Transverse colon (tissue), 4 donors: ENCODE measurements at regions not wholly inside any gene's neighbourhood (a gene's known extent, or its start where the extent isn't known, plus 50 kb on each side); places are given as distances from the start of the nearest gene placed in this dataset.
"Not testable (repeated sequence)": the region's sequence is repeated elsewhere in the genome, so short reads cannot be mapped to it uniquely, and the experiment has no call there.

Experiments used
- DNase-seq: peaks from one replicate; pipeline ENCODE4 v3.0.0-alpha.2; 2019
- H3K27ac ChIP-seq, 4 donors: fragments of 200-600 bp; sonication (generic); 2 replicates each; pipeline ENCODE4 v1.5.1; 2016 to 2018; ENCODE audit warnings: inconsistent platforms in 4 of 4
- H3K27me3 ChIP-seq: fragments of 200-600 bp; sonication (generic); 2 replicates; pipeline ENCODE4 v1.5.1; 2017; ENCODE audit warnings: inconsistent platforms
- H3K36me3 ChIP-seq, 4 donors: fragments of 200-600 bp; sonication (generic); 2 replicates each; pipeline ENCODE4 v1.5.1; 2017 to 2019; ENCODE audit warnings: inconsistent platforms in 4 of 4
- H3K4me1 ChIP-seq, 4 donors: fragments of 200-600 bp; sonication (generic); 2 replicates each; pipeline ENCODE4 v1.5.1; 2017 to 2020; ENCODE audit warnings: inconsistent platforms in 4 of 4
- H3K4me3 ChIP-seq, 4 donors: fragments of 200-600 bp; sonication (generic); 1 replicate in 1 of 4; 2 replicates in 3 of 4; pipeline versions ENCODE4 v1.5.1 to v1.6.1; 2017 to 2019; ENCODE audit warnings: inconsistent platforms in 4 of 4
- H3K9me3 ChIP-seq, 2 donors: fragments of 200-600 bp; sonication (generic); 2 replicates each; pipeline ENCODE4 v1.5.1; 2017 to 2019; ENCODE audit warnings: inconsistent platforms in 2 of 2
- EP300 ChIP-seq: sonication (generic); formaldehyde crosslinking; IDR thresholded peaks from one replicate; pipeline ENCODE4 v1.6.1; 2017; ENCODE audit warnings: antibody characterized with exemption, low read depth
- POLR2A ChIP-seq: fragments of 450-650 bp; IDR thresholded peaks from one replicate; pipeline ENCODE4 v1.6.1; 2016; ENCODE audit warnings: antibody characterized with exemption, mild to moderate bottlenecking, moderate library complexity
- POLR2AphosphoS5 ChIP-seq, 3 donors: sonication (generic); formaldehyde crosslinking; IDR thresholded peaks; one replicate each; pipeline ENCODE4 v1.6.1; 2016; ENCODE audit warnings: antibody characterized with exemption in 3 of 3
- WGBS, 2 donors: methylation state at CpG; one replicate each; pipeline ENCODE4 v1.1.5; 2018; ENCODE audit warnings: low coverage in 1 of 2; 5-methylcytosine and 5-hydroxymethylcytosine counted together
- in situ Hi-C, 4 donors: fragments of 200-750 bp; cut with MboI; loops; one replicate each; pipeline versions ENCODE4 v1.15.0 to v1.15.1; 2017; ENCODE audit warnings: low sequenced_read_pairs in 3 of 4, low pct_ligation_motif_present in 1 of 4, low pct_unique_long_range_greater_than_20kb in 1 of 4
- intact Hi-C: fragments of 100-400 bp; cut with DNase I; formaldehyde crosslinking; loops from one replicate; pipeline ENCODE4 v1.15.1; 2023; ENCODE audit warnings: low total_unique reads
- TF ChIP-seq, protein P1 (sequence below), 5 experiments: fragments of 200-600 bp in 3 of 5; fragments of 450-650 bp in 2 of 5; sonication (generic) in 3 of 5; IDR thresholded peaks; 1 replicate in 2 of 5; 2 replicates in 3 of 5; pipeline ENCODE4 v1.5.1; 2016 to 2017; ENCODE audit warnings: antibody characterized with exemption in 5 of 5, inconsistent platforms in 3 of 5, mild to moderate bottlenecking in 2 of 5, moderate library complexity in 1 of 5

DNA sequence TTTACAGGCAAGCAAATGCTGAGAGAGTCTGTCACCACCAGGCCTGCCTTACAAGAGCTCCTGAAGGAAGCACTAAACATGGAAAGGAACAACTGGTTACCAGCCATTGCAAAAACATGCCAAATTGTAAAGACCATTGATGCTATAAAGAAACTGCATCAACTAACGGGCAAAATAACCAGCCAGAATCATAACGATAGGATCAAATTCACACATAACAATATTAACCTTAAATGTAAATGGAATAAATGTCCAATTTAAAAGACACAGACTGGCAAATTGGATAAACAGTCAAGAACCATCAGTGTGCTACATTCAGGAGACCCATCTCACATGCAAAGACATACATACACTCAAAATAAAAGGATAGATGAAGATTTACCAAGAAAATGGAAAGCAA, 170.7 kb downstream of the CRPPA start:
- in situ Hi-C loops, H3K4me3 ChIP-seq, H3K4me1 ChIP-seq, DNase-seq, intact Hi-C loops, H3K9me3 ChIP-seq, H3K27me3 ChIP-seq, H3K36me3 ChIP-seq, H3K27ac ChIP-seq: not testable (repeated sequence)
- WGBS, 2 donors, result 85 to 89% methylated on average over 2 of the region's 2 CpGs

DNA sequence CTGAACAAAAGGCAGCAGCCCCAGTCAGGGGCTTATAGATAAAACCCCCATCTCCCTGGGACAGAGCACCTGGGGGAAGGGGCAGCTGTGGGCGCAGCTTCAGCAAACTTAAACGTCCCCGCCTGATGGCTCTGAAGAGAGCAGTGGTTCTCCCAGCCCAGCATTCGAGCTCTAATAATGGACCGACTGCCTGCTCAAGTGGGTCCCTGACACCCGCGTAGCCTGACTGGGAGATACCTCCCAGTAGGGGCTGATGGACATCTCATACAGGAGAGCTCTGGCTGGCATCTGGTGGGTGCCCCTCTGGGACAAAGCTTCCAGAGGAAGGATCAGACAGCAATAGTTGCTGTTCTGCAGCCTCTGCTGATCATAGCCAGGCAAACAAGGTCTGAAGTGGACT, 172.1 kb downstream of the CRPPA start:
- H3K36me3 ChIP-seq, DNase-seq, intact Hi-C loops, H3K4me1 ChIP-seq, in situ Hi-C loops, H3K27me3 ChIP-seq, H3K4me3 ChIP-seq, H3K9me3 ChIP-seq, H3K27ac ChIP-seq: not testable (repeated sequence)
- 97% methylated on average over 7 of the region's 7 CpGs; no CpG with 5 or more reads in 1 of the 2 donors for WGBS, 2 donors

DNA sequence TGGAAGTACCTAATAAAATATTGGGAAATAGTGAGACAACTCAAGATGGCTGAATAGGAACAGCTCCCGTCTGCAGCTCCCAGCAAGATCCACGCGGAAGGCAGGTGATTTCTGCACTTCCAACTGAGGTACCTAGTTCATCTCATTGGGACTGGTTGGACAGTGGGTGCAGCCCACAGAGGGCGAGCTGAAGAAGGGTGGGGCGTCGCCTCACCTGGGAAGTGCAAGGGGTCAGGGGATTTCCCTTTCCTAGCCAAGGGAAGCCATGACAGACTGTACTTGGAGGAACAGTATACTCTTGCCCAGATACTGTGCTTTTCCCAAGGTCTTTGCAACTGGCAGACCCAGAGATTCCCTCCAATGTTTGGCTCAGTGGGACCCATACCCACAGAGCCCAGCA, 172.8 kb downstream of the CRPPA start:
- WGBS, 2 donors, result 97 to 100% methylated on average over 5 to 6 of the region's 6 CpGs
- H3K36me3 ChIP-seq, H3K27ac ChIP-seq, in situ Hi-C loops, DNase-seq, H3K9me3 ChIP-seq, H3K27me3 ChIP-seq, H3K4me1 ChIP-seq, H3K4me3 ChIP-seq, intact Hi-C loops: not testable (repeated sequence)

DNA sequence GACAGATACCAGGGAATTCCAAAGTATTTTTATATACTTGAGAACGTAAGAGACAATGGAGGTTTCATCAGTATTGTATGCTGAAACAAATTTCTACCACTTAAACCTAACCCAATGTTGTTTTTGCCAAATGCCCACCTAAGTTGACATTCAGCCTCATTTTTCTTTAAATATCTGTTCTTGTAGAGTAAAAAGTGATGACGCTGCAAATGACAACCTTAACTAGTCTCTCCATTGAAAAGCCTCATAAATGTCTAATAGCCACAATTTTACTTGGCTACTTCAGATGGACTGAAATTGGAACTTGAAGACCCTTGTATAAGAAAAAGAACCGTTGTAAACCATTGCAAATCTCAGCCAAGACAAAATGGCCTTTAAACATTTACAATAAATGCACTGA, 176.9 kb downstream of the CRPPA start:
- Histone ChIP-seq H3K9me3 (no peaks in the 10 kb centered on the region), H3K36me3 (no peaks in the 10 kb centered on the region), H3K27me3 (no peaks in the 10 kb centered on the region), H3K4me1 (no peaks in the 10 kb centered on the region), H3K27ac (no peak overlapping the region), H3K4me3 (no peak overlapping the region)
- intact Hi-C loops (no loop called here), in situ Hi-C loops (no loop called here)
- no peak for DNase-seq
- WGBS, 2 donors, result 83 to 86% methylated on average over 3 of the region's 3 CpGs
- TF ChIP-seq POLR2A, result no peak
- TF ChIP-seq, protein P1, sequence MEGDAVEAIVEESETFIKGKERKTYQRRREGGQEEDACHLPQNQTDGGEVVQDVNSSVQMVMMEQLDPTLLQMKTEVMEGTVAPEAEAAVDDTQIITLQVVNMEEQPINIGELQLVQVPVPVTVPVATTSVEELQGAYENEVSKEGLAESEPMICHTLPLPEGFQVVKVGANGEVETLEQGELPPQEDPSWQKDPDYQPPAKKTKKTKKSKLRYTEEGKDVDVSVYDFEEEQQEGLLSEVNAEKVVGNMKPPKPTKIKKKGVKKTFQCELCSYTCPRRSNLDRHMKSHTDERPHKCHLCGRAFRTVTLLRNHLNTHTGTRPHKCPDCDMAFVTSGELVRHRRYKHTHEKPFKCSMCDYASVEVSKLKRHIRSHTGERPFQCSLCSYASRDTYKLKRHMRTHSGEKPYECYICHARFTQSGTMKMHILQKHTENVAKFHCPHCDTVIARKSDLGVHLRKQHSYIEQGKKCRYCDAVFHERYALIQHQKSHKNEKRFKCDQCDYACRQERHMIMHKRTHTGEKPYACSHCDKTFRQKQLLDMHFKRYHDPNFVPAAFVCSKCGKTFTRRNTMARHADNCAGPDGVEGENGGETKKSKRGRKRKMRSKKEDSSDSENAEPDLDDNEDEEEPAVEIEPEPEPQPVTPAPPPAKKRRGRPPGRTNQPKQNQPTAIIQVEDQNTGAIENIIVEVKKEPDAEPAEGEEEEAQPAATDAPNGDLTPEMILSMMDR (IDR thresholded peaks at IDR 0.05), result no peak
- TF ChIP-seq EP300, result no peak
- TF ChIP-seq POLR2AphosphoS5 (IDR thresholded peaks at IDR 0.05), result no peak

DNA sequence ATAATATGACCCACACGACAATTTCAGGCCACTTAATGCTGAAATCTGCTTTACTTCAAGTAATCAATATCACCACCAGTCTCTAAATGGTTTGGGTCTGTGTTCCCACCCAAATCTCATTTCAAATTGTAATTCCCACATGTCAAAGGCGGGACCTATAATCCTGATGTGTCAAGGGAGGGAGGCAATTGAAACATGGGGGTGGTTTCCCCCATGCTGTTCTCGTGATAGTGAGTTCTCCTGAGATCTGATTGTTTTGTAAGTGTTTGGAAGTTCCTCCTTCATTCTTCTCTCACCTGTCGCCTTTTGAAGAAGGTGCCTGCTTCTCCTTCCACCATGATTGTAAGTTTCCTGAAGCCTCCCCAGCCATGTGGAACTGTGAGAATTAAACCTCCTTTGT, 178.4 kb downstream of the CRPPA start:
- no peak for TF ChIP-seq EP300
- no peak for TF ChIP-seq POLR2AphosphoS5 (IDR thresholded peaks at IDR 0.05)
- TF ChIP-seq, protein P1 (IDR thresholded peaks at IDR 0.05), result no peak
- TF ChIP-seq POLR2A, result no peak
- no peaks in the 10 kb centered on the region for H3K27me3 ChIP-seq
- intact Hi-C loops (no loop called here), in situ Hi-C loops (no loop called here)
- no peak for DNase-seq
- no peak overlapping the region for H3K27ac ChIP-seq
- H3K4me1 ChIP-seq, result no peaks in the 10 kb centered on the region
- H3K4me3 ChIP-seq, result no peak overlapping the region
- H3K36me3 ChIP-seq, result no peaks in the 10 kb centered on the region
- WGBS, 2 donors, result 86 to 91% methylated on average over 4 of the region's 4 CpGs
- H3K9me3 ChIP-seq, result no peaks in the 10 kb centered on the region

DNA sequence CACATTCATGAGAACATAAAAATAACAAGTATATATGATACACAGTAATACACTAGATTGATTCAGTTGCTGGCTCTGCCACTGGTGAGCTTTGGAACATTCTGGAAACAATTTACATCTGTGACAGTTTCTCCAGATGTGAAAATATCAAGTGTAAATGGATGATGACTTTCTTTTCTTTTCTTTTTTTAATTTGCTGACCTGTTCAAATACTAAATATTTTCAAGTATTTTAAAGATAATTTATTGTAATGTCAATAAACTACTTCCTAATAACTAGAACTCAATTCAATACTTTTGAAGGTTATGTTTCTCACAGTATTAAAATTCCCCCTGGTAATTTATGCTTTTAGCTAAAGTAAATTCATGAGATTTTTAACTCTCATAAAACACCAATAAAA, 180.3 kb downstream of the CRPPA start:
- TF ChIP-seq, protein P1 (IDR thresholded peaks at IDR 0.05), result no peak
- no peak for TF ChIP-seq EP300
- no peak for TF ChIP-seq POLR2AphosphoS5 (IDR thresholded peaks at IDR 0.05)
- TF ChIP-seq POLR2A, result no peak
- in situ Hi-C loops, result no loop called here
- no peak overlapping the region for H3K4me3 ChIP-seq
- no peak for DNase-seq
- H3K27me3 ChIP-seq, result no peaks in the 10 kb centered on the region
- no peak overlapping the region for H3K27ac ChIP-seq
- intact Hi-C loops, result no loop called here
- H3K9me3 ChIP-seq, result no peaks in the 10 kb centered on the region
- H3K4me1 ChIP-seq, result no peaks in the 10 kb centered on the region
- H3K36me3 ChIP-seq, result no peaks in the 10 kb centered on the region
